GM19023 (cell line): ENCODE measurements at regions not wholly inside any gene's neighbourhood (a gene's known extent, or its start where the extent isn't known, plus 50 kb on each side); places are given as distances from the start of the nearest gene placed in this dataset.
A peak's percentile ranks its signal among the peaks of the same experiment; 100 is the strongest.

Experiments used
- ATAC-seq: cut with Tn5 transposase; IDR thresholded peaks from one replicate; pipeline ENCODE4 v1.9.1; 2021; ENCODE audit warnings: mild to moderate bottlenecking, moderate library complexity; ENCODE audit not compliant: unreplicated experiment

DNA sequence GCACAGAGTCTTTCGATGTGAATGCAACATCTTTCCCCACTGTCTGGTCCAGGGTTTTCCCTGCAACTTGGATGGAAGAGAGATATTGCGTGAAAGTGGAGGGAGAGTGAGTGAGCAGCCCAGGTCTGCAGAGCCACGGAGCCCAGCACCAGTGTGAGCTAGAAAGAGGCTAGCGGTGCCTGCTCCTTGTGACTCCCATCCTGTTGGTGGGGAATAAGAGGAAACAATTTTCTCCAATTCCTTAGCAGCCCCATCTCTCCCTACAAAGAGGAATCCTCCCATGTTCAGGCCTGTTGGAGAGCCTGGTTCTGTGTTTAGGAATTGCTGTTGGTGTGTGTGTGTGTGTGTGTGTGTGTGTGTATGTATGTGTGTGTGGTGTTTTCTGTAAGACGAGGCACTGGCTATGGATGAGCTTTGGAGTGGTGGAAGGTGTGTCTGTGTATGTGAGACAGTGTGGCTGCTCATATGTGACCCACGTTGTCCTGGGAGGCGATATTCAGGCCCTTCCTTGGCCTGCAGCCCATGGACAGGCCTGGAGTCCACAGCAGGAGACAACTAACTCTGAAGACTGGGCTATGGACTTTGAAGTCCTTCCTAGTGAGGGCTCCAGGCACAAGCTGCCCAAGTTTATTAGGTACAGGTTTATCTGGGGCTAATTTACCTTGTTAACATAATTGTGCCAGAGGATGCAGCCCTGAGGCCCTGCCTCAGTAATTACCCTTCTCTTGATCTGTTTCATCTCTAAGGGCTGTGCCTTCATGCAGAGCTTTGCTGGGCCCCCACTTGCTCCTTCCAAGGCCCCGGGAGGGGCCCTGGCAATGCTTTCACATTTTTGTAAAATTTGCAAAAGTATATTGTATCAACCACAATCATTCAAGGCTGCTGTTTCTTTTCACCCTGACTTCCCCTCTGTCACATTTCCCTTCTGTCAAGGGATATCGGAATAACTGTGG, 88.6 kb upstream of the HAAO start:
- no peak for ATAC-seq

DNA sequence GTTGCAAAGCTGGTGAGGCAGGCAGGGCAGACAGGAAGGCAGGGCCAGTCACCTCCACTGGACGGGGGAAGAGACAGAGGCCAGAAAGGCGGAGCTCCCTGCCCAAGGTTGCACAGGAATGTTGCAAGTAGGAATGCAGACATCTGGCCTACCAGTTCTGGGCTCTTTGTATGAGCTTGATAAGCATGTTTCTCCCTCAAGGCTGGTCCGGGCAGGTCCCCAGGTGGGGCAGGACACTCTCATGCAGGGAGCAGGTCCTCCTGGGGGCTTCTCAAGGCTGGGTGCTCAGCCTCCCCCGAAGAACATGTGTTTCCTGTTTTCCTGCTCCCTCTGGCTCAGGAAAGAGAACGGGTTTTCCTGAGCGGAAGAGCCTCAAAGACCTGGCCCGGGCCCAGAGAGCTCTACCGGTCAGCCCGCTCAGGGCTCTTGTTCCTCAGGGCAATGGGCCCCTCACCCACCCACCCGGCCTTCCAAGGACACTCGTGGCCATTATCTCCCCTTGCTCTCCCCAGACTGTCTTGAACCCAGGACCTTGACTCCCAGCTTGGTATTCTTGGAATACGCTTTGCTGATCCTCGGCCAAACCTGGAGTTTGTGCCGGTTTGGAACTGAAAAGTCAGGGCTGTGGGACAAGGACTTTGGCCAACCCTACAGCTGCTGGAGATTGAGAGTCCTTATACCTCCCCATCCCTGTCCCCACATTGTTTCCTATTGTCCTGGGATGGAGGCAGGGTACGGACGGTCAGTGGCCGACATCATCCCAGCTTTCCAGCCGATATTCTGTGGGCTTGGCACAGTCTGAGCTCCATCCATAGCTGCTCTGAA, 87.7 kb upstream of the HAAO start:
- ATAC-seq, result no peak

DNA sequence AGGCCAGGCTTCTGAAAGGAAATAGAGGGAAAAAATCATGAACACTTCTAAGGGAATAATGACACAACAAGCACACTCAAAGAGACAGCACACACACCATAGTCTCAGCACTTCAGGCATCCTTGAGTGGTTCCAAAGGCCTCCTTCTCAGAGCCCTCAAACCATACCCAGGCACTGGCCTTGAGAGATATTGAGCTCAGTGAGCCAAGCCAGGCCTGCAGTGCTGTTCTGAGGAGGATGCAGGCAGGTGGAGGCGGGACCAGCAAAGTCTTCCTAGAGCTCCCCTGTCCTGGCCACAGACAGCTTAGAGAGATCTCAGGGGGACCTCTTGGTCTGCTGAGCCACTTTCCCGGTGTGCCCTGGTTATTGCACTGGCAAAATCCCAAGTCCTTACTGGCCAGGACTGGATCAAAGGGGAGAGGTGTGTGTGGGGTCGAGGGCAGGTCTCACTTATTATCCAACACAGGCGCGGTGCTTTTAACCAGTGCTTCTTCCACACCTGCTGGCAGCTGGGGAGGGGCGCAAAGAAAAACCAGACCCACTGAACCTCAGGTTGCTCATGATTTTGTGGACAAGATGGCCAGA, 86.8 kb upstream of the HAAO start:
- no peak for ATAC-seq

DNA sequence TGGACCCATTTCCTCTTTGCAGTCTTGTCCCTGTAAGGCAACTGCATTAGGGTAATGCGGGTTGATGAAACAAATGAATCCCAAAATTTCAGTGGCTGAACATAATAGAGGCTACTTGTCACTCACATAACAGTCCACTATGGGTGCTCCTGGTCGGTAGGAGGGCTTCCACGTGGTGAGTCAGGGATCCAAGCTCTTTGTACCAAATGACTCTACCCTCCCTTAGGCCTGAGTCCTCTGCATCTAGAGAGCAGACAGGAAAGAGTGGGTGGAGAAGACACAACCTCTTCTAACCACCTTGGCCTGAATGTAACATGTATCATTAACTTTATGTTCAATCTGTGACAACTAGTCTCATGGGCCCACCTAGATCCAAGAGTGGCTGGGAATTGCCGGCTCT, 86.2 kb upstream of the HAAO start:
- peak; percentile 79 for ATAC-seq

DNA sequence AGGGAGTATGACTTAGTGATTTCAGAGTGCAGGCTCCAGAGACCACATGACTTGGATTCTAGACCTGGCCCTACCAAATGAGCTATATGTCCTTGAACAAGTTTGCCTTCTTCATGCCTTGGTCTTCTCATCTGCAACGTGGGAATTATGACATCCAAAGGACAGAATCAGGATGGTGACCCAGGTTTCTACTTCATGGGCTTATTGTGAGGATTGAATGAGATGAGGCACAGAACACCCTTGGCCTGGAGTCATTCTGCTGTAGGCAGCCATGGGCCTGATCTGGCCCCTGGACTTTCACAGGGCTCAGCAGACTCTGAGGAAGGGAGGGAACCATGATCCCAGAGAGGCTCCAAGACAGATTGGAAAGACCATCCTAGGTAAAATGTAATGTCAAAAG, 85.6 kb upstream of the HAAO start:
- no peak for ATAC-seq

DNA sequence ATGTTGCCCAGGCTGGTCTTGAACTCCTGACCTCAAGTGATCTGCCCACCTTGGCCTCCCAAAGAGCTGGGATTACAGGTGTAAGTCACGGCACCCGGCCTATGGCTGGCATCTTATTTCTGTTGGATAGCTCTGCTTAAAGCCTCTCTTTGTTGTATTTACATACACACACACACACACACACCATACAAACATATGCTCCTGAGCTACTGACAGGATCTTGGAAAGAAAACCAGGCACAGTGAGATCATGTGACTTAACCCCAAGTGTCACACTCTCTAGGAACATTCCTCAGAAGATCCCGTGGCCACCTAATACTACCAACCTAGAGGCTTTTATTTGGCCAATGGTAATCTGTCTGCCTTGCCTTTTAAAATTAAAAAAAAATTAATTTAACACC, 85.1 kb upstream of the HAAO start:
- ATAC-seq, result no peak

DNA sequence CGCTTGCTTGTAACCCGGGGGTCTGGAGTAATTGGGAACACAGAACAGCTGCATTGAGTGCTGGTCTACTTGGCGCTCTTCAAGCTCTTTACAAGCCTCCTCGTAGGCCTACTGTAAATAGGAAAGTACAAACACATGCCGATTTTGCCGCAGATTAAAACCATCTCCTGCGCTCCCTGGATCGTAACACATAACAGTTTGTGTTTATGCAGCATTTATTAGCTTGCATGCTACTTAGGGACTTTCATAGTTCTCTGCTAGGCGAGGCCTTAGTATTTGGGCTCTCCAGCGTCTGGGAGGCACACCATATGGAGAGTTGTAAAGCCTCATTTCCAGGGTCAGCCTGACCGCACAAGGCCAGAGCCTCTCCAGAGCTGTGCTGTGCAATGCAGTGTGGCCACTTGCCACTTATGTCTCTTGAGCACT, 84.0 kb upstream of the HAAO start:
- ATAC-seq, result no peak

DNA sequence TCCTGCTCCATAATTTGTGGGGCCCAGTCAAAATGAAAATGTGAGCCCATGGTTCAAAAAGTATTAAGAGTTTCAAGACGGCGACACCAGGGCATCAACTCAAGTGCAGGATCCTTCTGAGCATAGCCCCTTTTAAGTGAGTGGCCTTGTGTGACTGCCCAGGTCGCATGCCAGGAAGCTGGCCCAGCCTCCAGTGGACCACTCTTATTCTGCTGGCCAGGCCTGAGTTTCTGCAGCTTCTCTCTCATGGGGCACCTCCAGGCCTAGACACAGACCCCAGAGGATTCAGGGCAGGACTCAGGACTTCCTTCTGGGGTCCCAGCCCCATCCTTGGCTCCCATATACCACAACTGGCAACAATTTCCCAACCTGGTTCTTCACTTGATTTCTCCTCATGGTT, 83.5 kb upstream of the HAAO start:
- ATAC-seq, result no peak

DNA sequence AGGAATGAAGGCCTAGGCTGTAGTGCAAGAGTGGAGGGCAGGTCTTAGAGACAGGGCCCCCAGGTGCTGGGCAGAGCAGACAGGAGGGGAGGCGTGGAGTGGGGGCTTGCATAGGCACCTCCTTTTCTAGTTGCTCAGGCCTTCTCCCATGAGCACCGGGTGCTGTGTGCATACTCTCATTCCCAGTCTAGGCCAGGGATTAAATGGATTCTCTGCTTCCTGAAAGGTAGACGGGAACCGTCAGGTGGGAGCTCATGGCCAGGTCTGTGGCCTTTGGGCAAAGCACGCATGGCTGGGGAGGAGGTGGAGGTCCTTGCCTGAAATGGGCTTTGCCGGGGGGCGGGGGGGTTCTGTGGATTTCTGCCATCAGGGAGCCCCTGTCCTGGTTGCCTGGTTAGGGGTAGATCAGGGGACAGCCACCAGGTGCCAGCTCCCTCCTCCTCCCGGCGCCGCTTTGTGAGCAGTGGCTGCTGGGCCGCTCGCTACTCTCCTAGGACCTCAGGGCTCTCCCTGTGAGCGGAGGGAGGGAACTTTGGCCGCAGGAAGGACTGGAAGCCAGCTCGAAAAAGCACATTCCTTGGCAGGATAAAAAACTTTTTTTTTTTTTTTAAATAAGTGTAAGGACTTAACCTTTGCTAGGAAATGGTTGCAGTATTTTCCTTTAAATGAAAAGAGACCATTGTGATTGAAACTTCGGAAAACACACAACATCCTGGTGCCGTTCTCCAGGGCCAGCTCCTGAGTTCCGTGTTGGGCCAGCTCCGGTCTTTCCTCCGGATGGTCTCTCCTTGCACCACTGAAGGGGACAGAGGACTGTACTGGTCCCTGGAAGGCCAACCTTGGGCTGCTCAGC, 82.8 kb upstream of the HAAO start:
- ATAC-seq, result no peak

DNA sequence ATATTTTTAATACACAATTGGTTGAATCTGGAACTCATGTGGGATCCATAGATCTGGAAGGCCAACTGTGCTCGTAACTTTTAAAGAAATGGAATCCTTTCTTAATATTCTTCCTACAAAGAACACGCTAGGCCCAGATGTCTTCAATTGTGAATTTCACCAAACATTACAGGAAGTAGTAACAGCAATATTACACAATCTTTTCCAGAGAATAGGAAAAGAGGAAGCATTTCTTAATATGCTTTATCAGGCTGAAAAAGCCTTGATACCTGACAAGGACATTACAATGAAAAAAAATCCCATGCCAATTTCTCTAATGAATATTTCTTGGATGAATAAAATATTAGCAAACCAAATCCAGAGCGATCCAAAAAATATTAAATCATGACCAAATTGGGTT, 80.3 kb upstream of the HAAO start:
- no peak for ATAC-seq

DNA sequence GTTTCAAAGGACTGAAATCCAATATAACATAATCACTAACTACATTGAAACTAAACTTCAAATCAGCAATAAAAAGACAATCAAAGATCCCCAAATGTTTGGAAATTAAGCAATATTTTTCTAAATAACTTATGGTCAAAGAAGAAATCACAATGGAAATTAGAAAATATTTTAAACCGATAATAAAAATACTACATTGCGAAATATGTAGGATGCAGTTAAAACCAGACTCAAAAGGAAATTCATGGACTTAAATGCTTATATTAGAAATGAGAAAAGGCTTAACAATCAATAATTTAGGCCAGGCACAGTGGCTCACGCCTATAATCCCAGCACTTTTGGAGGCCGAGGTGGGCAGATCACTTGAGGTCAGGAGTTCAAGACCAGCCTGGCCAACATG, 79.0 kb upstream of the HAAO start:
- no peak for ATAC-seq

DNA sequence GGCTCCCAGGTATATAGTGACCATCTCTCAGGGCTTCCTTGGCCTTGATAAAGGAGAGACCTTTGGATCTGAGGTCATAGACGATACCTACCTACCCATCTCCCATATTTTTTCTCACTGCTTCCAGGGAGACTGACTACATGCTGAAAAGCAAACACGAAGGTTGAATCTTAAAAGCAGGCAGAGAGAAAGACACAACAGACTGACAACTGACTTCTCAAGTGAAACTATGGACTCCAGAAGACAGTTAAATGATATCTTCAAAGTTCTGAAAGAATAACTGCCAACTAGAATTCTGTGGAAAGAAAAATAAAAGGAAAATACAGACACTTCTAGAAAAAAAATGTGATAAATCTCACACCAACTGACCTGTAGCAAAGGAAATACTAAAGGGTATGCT, 76.5 kb upstream of the HAAO start:
- no peak for ATAC-seq

DNA sequence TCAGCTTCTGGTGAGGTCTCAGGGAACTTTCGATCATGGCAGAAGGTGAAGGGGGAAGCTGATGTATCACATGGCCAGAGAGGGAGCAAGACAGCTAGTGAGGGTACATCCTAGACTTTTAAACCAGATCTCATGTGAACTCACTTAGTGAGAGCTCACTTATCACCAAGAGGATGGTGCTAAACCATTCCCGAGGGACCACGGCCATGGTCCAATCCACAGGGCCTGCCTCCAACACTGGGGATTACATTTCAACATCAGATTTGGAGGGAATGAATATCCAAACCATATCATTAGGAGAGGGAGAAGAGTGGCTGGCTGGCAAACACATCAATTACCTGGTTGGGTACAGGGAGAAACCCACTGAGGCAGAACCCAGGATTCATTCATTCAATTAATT, 75.7 kb upstream of the HAAO start:
- no peak for ATAC-seq

DNA sequence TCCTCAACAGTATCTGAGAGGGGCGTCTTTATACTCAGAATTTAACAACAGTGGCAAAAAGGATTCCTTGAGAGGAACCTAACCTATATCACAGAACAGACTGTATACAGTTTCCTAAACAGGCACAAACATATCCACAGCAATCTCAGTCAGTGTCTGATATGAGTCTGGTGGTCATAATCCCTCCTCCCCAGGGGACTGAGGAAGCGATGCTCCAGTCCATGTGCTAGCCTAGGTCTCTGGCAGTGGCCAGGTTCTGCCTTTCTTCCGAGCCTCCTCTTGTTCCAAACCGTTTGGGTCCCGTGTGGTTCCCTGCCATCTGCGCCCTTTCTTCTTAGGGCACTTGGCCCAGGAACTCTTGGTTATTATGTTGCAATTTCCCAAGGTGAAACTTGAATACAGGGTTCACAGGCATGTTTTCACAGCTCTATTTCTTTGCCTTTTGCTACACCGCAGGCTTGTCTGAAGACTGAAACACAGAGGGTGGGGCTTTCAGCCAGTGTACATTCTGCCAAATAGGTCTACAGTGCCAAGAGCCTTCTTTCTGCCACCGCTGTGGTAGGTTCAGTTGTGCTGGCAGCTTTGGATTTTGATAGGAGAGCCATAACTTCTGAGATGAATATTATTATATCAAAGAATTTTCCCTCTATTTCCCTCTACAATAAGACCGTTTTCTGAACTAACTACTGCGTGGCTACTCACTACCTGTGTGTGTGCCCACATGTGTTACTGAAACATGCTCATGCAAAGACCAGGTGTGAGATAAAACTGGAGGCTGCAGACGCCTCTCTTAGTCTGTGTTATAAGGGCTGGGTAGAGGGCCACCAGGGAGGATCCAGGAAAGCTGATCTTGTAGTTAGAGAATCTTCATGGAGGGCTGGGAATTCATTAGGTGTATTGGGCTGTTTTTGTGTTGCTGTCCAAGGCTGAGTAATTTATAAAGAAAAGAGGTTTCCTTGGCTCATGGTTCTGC, 75.0 kb upstream of the HAAO start:
- ATAC-seq, result no peak

DNA sequence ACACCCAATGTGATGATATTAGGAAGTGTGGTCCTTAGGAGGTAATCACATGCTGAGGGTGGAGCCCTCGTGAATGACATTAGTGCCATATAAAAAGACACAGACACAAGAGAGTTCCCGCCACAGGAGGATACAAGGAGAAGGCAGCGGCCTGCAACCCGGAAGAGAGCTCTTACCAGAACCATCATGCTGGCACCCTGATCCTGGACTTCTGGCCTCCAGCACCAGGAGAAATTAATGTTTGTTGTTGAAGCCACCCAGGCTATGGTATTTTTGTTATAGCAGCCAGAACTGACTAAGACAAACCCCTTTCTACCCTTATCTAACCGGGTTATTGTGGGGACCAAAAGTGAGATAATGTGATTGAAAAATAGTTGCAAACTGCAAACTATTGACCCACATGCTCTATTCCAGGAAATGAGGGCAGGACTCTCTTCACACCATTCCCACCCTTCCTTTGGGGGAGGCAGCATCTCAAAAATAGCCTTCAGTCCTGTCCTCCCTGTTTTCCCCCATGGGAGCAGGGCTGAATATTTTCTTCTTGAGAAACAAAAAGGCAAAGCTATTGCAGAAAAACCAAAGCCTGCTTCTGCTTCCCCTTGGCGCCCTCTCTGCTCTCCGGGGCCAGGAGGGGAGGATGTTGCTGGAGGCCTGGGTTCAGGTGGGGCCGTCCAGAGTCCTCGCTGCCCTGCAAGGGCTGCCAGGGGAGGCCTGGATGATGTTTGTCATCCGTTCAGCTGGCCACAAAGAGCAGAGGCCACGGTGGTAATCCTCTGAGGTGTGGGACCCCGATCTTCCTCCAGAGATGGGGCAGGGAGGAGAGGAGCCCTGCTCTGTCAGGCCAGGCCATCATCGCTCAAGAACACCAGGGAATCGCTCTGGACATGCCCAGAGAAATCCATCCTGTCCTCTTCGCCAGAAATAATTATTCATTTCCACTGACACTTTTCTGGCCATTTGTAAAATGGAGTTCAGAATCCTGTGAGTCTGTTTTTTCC, 73.8 kb upstream of the HAAO start:
- no peak for ATAC-seq

DNA sequence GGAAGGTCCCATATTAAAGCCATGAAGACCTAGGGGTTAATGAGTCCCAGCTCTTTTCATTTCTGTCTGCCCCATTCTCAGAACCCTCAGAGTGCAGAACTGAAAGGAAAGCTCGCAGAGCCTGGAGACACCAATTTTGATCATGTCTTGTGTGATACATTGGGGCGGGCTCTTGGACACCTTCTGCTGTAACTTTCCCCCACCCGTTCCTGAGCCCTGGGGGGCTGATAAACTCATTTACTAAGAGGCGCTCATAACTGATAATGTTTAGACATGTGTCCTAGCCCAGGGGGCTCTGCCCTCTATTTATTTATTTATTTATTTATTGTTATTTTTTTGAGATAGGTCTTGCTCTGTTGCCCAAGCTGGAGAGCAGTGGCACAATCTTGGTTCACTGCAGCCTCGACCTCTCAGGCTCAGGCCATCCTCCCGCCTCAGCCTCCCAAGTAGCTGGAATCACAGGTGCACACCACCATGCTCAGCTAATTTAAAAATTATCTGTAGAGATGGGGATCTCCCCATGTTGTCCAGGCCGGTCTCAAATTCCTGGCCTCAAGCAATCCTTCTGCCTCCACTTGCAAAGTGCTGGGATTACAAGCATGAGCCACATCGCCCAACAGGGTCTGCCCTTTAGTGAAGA, 72.4 kb upstream of the HAAO start:
- ATAC-seq, result no peak

DNA sequence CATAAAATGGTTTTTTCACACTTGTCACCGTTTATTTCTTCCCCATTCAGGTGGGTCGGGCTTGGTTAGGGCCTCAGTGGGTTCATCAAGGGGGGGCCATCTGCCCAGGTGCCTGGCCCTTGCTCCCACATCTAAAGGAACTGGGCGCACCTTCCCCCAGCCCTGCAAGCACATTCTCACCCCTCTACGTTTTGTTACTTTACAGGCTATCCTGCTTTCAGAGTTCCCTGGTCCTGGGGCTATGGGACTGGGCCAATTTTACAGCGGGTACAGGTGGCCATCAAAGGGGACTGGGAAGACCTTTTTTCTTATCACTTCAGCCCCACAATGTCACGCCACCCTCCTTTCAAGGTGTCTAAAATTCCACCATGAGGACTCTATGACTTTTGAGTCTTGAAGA, 71.8 kb upstream of the HAAO start:
- ATAC-seq, result no peak

DNA sequence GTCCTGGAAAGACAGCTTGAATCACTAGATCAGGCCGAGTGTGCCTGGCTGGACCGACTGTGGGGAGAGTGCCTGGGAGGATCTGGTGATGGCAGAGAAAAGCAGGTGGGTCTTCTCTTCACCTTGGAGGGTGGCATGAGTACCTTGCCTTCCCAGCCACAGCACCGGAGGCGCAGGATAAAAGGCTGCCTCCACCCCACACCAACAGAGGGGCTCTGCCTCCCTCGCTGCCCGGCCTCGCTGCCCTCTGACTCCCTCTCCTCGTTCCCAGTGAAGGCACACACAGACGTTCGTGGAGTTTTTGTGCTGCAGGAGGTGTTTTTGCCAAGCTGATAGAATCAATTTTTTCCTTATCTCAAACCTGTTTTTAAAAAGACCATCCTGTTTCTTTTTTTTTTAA, 71.4 kb upstream of the HAAO start:
- ATAC-seq, result no peak
